Nephron (organoid): ENCODE measurements at regions not wholly inside any gene's neighbourhood (a gene's known extent, or its start where the extent isn't known, plus 50 kb on each side); places are given as distances from the start of the nearest gene placed in this dataset.

ENCODE experiments used
- H3K27ac Mint-ChIP-seq, 3 experiments: 2 replicates each; pipeline ENCODE4 v1.8.0; 2020; ENCODE audit warnings: mixed read lengths in 3 of 3, mild to moderate bottlenecking in 2 of 3, moderate library complexity in 1 of 3
- H3K27me3 Mint-ChIP-seq: 2 replicates; pipeline ENCODE4 v1.8.0; 2021; ENCODE audit warnings: low read depth, mild to moderate bottlenecking, moderate library complexity, mixed read lengths
- H3K36me3 Mint-ChIP-seq: 2 replicates; pipeline ENCODE4 v1.8.0; 2020; ENCODE audit warnings: low read depth, mixed read lengths
- H3K4me1 Mint-ChIP-seq: 2 replicates; pipeline ENCODE4 v1.8.0; 2020; ENCODE audit warnings: mixed read lengths
- H3K4me3 Mint-ChIP-seq, 3 experiments: 2 replicates each; pipeline ENCODE4 v1.8.0; 2020; ENCODE audit warnings: mild to moderate bottlenecking in 3 of 3, mixed read lengths in 3 of 3, moderate library complexity in 2 of 3
- H3K9me3 Mint-ChIP-seq: 2 replicates; pipeline ENCODE4 v1.8.0; 2020; ENCODE audit warnings: mixed read lengths
- TF ChIP-seq, protein P1 (sequence below), 3 experiments: fragments of 200-600 bp; sonication (generic); IDR thresholded peaks; one replicate each; pipeline ENCODE4 v1.5.0; 2021; ENCODE audit warnings: antibody characterized with exemption in 3 of 3; ENCODE audit not compliant: unreplicated experiment in 3 of 3

DNA sequence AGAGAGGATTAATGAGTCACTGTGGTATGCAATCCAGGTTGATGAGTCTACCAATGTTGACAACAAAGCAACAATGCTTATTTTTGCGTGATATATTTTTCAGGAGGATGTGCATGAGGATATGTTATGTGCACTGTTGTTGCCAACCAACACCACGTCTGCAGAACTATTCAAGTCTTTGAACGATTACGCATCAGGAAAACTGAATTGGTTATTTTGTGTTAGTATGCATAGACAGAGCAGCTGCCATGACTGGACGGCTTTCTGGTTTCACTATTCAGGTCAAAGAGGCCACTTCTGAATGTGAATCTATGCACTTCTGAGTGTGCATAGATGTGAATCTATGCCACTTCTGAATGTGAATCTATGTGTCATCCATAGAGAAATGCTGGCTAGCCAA is 134.0 kb upstream of the GRIK2 start:
- no peaks in the 10 kb centered on the region for H3K4me1 Mint-ChIP-seq
- H3K9me3 Mint-ChIP-seq, result peaks cover 10% of the 10 kb centered on the region
- H3K36me3 Mint-ChIP-seq, result no peaks in the 10 kb centered on the region
- H3K27me3 Mint-ChIP-seq, result no peaks in the 10 kb centered on the region
- no peak overlapping the region for H3K27ac Mint-ChIP-seq
- TF ChIP-seq, protein P1, sequence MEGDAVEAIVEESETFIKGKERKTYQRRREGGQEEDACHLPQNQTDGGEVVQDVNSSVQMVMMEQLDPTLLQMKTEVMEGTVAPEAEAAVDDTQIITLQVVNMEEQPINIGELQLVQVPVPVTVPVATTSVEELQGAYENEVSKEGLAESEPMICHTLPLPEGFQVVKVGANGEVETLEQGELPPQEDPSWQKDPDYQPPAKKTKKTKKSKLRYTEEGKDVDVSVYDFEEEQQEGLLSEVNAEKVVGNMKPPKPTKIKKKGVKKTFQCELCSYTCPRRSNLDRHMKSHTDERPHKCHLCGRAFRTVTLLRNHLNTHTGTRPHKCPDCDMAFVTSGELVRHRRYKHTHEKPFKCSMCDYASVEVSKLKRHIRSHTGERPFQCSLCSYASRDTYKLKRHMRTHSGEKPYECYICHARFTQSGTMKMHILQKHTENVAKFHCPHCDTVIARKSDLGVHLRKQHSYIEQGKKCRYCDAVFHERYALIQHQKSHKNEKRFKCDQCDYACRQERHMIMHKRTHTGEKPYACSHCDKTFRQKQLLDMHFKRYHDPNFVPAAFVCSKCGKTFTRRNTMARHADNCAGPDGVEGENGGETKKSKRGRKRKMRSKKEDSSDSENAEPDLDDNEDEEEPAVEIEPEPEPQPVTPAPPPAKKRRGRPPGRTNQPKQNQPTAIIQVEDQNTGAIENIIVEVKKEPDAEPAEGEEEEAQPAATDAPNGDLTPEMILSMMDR (IDR thresholded peaks at IDR 0.05; ENCODE audit: unreplicated experiment in 3 of 3), result no peak
- H3K4me3 Mint-ChIP-seq, result no peak overlapping the region

DNA sequence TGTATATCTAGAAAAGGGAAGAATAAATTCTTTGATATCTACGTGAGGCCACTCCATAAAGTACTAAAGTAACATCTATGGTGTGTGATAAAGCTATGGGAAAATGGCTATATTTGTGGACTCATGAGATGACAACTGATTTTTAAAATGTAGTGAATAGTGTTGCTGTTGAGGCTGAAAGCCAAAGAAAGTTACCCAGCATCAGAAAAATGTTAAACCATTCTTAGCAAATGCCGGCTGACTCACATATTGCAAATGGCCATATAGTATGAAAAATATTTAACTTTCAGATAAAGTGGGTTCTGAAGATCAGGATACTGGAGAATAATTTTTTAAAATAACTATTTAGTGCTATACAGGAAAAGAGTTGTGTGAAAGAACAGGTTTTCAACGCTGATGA is 129.9 kb upstream of the GRIK2 start:
- H3K27ac Mint-ChIP-seq, result no peak overlapping the region
- H3K36me3 Mint-ChIP-seq, result no peaks in the 10 kb centered on the region
- no peaks in the 10 kb centered on the region for H3K27me3 Mint-ChIP-seq
- no peak overlapping the region for H3K4me3 Mint-ChIP-seq
- no peaks in the 10 kb centered on the region for H3K9me3 Mint-ChIP-seq
- no peaks in the 10 kb centered on the region for H3K4me1 Mint-ChIP-seq
- TF ChIP-seq, protein P1 (IDR thresholded peaks at IDR 0.05; ENCODE audit: unreplicated experiment in 3 of 3), result no peak

GRCh38 chr6:101266063-101266462 is 127.4 kb upstream of the GRIK2 start:
- Mint-ChIP-seq H3K4me3 (no peak overlapping the region), H3K27ac (no peak overlapping the region), H3K4me1 (no peaks in the 10 kb centered on the region), H3K27me3 (no peaks in the 10 kb centered on the region), H3K36me3 (no peaks in the 10 kb centered on the region), H3K9me3 (peaks cover 6% of the 10 kb centered on the region)
- TF ChIP-seq, protein P1 (IDR thresholded peaks at IDR 0.05; ENCODE audit: unreplicated experiment in 3 of 3), result no peak

- H3K9me3 Mint-ChIP-seq, result peaks cover 8% of the 10 kb centered on the region
- no peaks in the 10 kb centered on the region for H3K36me3 Mint-ChIP-seq
- TF ChIP-seq, protein P1 (IDR thresholded peaks at IDR 0.05; ENCODE audit: unreplicated experiment in 3 of 3), result no peak
- H3K4me1 Mint-ChIP-seq, result no peaks in the 10 kb centered on the region
- no peak overlapping the region for H3K4me3 Mint-ChIP-seq
- no peak overlapping the region for H3K27ac Mint-ChIP-seq
- no peaks in the 10 kb centered on the region for H3K27me3 Mint-ChIP-seq
Observed at GRCh38 chr6:101268541-101268940, 125.0 kb upstream of the GRIK2 start.

DNA sequence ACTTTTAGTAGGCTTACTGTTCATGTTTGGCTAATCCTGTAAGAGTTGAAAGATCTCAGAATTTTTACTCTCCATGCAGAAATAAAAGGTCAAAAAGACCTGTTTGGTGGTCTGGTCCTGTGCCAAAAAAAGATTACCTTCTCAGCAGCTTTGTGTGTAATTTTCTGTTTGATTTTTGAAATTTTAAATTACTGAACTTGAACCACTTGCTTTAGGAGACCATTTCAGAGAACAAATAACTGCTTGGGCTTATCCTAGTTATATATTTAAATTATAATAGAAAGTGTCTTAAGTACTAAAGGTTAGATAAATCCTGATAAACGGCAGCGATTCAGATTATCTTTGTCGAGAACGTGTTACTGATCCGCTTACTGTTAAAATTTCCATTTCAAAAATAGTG is 118.3 kb upstream of the GRIK2 start:
- Mint-ChIP-seq H3K27ac (no peak overlapping the region), H3K27me3 (no peaks in the 10 kb centered on the region), H3K9me3 (peaks cover 2% of the 10 kb centered on the region), H3K4me3 (no peak overlapping the region), H3K36me3 (no peaks in the 10 kb centered on the region), H3K4me1 (no peaks in the 10 kb centered on the region)
- TF ChIP-seq, protein P1 (IDR thresholded peaks at IDR 0.05; ENCODE audit: unreplicated experiment in 3 of 3), result no peak

- H3K27me3 Mint-ChIP-seq, result no peaks in the 10 kb centered on the region
- no peaks in the 10 kb centered on the region for H3K36me3 Mint-ChIP-seq
- peaks cover 2% of the 10 kb centered on the region for H3K9me3 Mint-ChIP-seq
- H3K27ac Mint-ChIP-seq, result no peak overlapping the region
- H3K4me1 Mint-ChIP-seq, result no peaks in the 10 kb centered on the region
- no peak overlapping the region for H3K4me3 Mint-ChIP-seq
- TF ChIP-seq, protein P1 (IDR thresholded peaks at IDR 0.05; ENCODE audit: unreplicated experiment in 3 of 3), result no peak
Observed at GRCh38 chr6:101276066-101276465, 117.4 kb upstream of the GRIK2 start.
